Dendritic cell treated with granulocyte-macrophage colony-stimulating factor and Interleukin-4, amounts not matched to agents 40 ng/mL and 50 ng/mL, for 4 days (primary cell): ENCODE measurements at regions not wholly inside any gene's neighbourhood (a gene's known extent, or its start where the extent isn't known, plus 50 kb on each side); places are given as distances from the start of the nearest gene placed in this dataset.

ENCODE experiments used
- H3K27ac Mint-ChIP-seq: one replicate; pipeline ENCODE4 v1.8.0; 2022; ENCODE audit warnings: mild to moderate bottlenecking, mixed read lengths
- H3K27me3 Mint-ChIP-seq: one replicate; pipeline ENCODE4 v1.8.0; 2022; ENCODE audit warnings: mild to moderate bottlenecking, mixed read lengths
- H3K36me3 Mint-ChIP-seq: one replicate; pipeline ENCODE4 v1.8.0; 2022; ENCODE audit warnings: low read depth, mixed read lengths
- H3K4me1 Mint-ChIP-seq: one replicate; pipeline ENCODE4 v1.8.0; 2022; ENCODE audit warnings: low read depth, mixed read lengths
- H3K4me3 Mint-ChIP-seq: one replicate; pipeline ENCODE4 v1.8.0; 2022; ENCODE audit warnings: mild to moderate bottlenecking, moderate library complexity, mixed read lengths
- H3K9me3 Mint-ChIP-seq: one replicate; pipeline ENCODE4 v1.8.0; 2022; ENCODE audit warnings: mixed read lengths
- intact Hi-C: fragments of 100-400 bp; cut with micrococcal nuclease; formaldehyde crosslinking; loops from one replicate; pipeline ENCODE4 v1.15.0; 2022

GRCh38 chr2:18445433-18446320 lies 114.8 kb downstream of the RDH14 start:
- intact Hi-C loops, result no loop called here
- H3K27ac Mint-ChIP-seq, result no peak overlapping the region
- peaks cover 2% of the 10 kb centered on the region for H3K27me3 Mint-ChIP-seq
- no peaks in the 10 kb centered on the region for H3K4me1 Mint-ChIP-seq
- H3K9me3 Mint-ChIP-seq, result no peaks in the 10 kb centered on the region
- no peak overlapping the region for H3K4me3 Mint-ChIP-seq
- H3K36me3 Mint-ChIP-seq, result no peaks in the 10 kb centered on the region

- Mint-ChIP-seq H3K4me3 (no peak overlapping the region), H3K27me3 (peaks cover 2% of the 10 kb centered on the region), H3K9me3 (no peaks in the 10 kb centered on the region), H3K36me3 (no peaks in the 10 kb centered on the region), H3K4me1 (no peaks in the 10 kb centered on the region), H3K27ac (no peak overlapping the region)
- intact Hi-C loops, result no loop called here
Observed at GRCh38 chr2:18444806-18445205, 115.6 kb downstream of the RDH14 start.

- intact Hi-C loops, result no loop called here
- Mint-ChIP-seq H3K4me1 (no peaks in the 10 kb centered on the region), H3K36me3 (no peaks in the 10 kb centered on the region), H3K27me3 (peaks cover 2% of the 10 kb centered on the region), H3K9me3 (no peaks in the 10 kb centered on the region), H3K27ac (no peak overlapping the region), H3K4me3 (no peak overlapping the region)
Observed at GRCh38 chr2:18441583-18441982, 118.9 kb downstream of the RDH14 start.

- intact Hi-C loops, result no loop called here
- peaks cover 2% of the 10 kb centered on the region for H3K27me3 Mint-ChIP-seq
- H3K36me3 Mint-ChIP-seq, result no peaks in the 10 kb centered on the region
- no peak overlapping the region for H3K27ac Mint-ChIP-seq
- no peaks in the 10 kb centered on the region for H3K4me1 Mint-ChIP-seq
- H3K9me3 Mint-ChIP-seq, result no peaks in the 10 kb centered on the region
- H3K4me3 Mint-ChIP-seq, result no peak overlapping the region
Observed at GRCh38 chr2:18440777-18441176, 119.7 kb downstream of the RDH14 start.

- no peak overlapping the region for H3K27ac Mint-ChIP-seq
- no peaks in the 10 kb centered on the region for H3K9me3 Mint-ChIP-seq
- H3K4me3 Mint-ChIP-seq, result no peak overlapping the region
- no peaks in the 10 kb centered on the region for H3K4me1 Mint-ChIP-seq
- peaks cover 2% of the 10 kb centered on the region for H3K27me3 Mint-ChIP-seq
- intact Hi-C loops, result no loop called here
- no peaks in the 10 kb centered on the region for H3K36me3 Mint-ChIP-seq
Observed at GRCh38 chr2:18440141-18440661, 120.3 kb downstream of the RDH14 start.

DNA sequence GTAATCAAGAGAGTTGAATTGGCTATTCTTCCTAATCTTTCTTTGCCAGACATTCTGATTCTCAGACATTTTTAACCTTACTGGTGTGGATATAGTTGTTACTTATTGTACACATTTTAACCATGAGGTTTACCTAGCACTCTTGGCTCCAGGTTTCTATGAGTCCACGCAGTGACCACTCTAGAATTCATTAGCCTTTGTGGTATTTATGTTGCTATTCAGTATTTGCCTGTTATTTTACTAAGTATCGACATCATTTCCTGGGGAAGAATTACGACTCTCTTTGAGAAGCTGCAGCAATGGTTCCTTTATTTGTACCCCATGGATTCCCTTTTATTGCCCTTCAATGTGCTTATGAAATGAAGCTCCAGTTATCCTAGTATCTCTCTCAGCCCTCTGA lies 120.7 kb downstream of the RDH14 start:
- intact Hi-C loops, result loop anchor here (5.0 kb wide), 1 partner anchor 1423 kb away; no protein-coding TSS in a partner anchor
- Mint-ChIP-seq H3K27me3 (peaks cover 2% of the 10 kb centered on the region), H3K9me3 (no peaks in the 10 kb centered on the region), H3K4me3 (no peak overlapping the region), H3K27ac (no peak overlapping the region), H3K4me1 (no peaks in the 10 kb centered on the region), H3K36me3 (no peaks in the 10 kb centered on the region)

DNA sequence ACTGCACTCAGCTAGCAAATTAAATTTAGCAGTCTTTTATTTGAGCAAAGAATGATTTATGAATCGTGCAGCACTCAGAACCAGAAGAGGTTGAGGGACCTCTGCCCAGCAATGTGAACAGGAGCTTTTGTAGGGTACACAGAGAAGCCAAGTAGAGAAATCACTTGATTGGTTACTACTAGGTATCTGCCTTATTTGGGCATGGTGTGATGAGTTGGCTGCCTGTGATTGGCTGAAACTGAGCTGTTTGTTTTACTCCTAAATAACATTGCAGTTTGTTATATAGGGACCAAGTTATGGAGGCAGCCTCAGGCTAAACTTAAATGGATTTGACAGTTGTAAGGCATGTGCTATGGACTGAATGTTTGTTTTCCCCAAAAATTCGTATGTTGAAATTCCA lies 122.5 kb downstream of the RDH14 start:
- intact Hi-C loops, result loop anchor here (5.0 kb wide), 1 partner anchor 1424 kb away; no protein-coding TSS in a partner anchor
- Mint-ChIP-seq H3K27ac (no peak overlapping the region), H3K36me3 (no peaks in the 10 kb centered on the region), H3K4me3 (no peak overlapping the region), H3K4me1 (no peaks in the 10 kb centered on the region), H3K27me3 (no peaks in the 10 kb centered on the region), H3K9me3 (no peaks in the 10 kb centered on the region)

GRCh38 chr2:18436503-18437005 lies 123.9 kb downstream of the RDH14 start:
- H3K36me3 Mint-ChIP-seq, result no peaks in the 10 kb centered on the region
- H3K4me1 Mint-ChIP-seq, result no peaks in the 10 kb centered on the region
- H3K9me3 Mint-ChIP-seq, result no peaks in the 10 kb centered on the region
- H3K27ac Mint-ChIP-seq, result no peak overlapping the region
- no peaks in the 10 kb centered on the region for H3K27me3 Mint-ChIP-seq
- intact Hi-C loops, result loop anchor here (5.0 kb wide), 1 partner anchor 1426 kb away; no protein-coding TSS in a partner anchor
- no peak overlapping the region for H3K4me3 Mint-ChIP-seq

DNA sequence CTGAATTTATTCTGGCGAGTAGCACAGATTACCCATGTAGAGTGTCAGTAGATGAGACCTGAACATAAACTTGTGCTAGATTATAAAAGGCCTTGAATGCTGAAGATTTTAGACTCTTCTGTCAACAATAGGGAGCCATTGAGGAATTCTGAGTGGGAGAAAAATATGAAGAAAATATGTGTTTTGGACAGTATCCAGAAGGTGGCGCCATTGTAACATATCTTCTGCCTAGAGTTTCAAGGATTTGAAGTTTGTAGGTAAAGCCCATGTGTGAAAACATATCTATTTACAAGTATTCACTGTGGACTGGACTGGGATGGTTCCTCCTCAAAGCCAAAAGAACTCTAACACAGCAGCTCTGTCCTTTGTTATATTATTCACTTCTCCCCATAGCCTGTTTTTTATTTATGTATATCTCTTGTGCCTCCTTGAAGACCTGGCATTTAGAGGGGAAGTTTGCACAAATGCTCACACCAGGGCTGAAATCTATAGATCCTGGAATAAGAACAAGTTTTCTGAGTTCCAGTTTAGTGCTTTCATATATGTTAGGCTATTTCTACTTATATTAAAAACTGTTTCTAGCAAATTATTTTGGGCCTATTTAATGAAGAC lies 124.9 kb downstream of the RDH14 start:
- no peaks in the 10 kb centered on the region for H3K9me3 Mint-ChIP-seq
- H3K4me3 Mint-ChIP-seq, result no peak overlapping the region
- intact Hi-C loops, result loop anchor here (5.0 kb wide), 1 partner anchor 1427 kb away; no protein-coding TSS in a partner anchor
- no peaks in the 10 kb centered on the region for H3K4me1 Mint-ChIP-seq
- no peaks in the 10 kb centered on the region for H3K36me3 Mint-ChIP-seq
- no peaks in the 10 kb centered on the region for H3K27me3 Mint-ChIP-seq
- no peak overlapping the region for H3K27ac Mint-ChIP-seq

GRCh38 chr2:18433872-18434271 lies 126.6 kb downstream of the RDH14 start:
- H3K4me3 Mint-ChIP-seq, result no peak overlapping the region
- no peak overlapping the region for H3K27ac Mint-ChIP-seq
- H3K9me3 Mint-ChIP-seq, result no peaks in the 10 kb centered on the region
- no peaks in the 10 kb centered on the region for H3K4me1 Mint-ChIP-seq
- no peaks in the 10 kb centered on the region for H3K27me3 Mint-ChIP-seq
- intact Hi-C loops, result no loop called here
- no peaks in the 10 kb centered on the region for H3K36me3 Mint-ChIP-seq

DNA sequence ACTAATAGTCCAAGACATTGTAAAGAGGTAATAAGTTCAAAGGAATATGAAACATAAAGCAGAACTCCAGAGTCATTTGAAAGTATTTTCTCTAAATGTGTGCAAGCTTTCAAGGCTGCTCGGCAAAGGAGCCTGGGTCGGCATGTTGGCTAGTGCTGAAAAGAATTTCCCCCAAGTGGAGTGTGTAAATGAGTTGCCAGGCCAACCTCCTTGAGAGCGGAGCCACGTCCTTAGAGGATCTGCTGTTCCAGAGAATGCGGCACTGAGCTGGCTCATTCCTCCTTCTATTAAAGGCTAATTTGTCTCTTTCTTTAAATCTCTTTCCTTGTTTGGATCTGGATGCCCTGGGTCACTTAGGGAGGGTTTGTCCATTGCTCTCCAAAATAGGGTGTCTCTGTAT lies 127.5 kb downstream of the RDH14 start:
- no peaks in the 10 kb centered on the region for H3K9me3 Mint-ChIP-seq
- no peaks in the 10 kb centered on the region for H3K36me3 Mint-ChIP-seq
- intact Hi-C loops, result no loop called here
- no peak overlapping the region for H3K27ac Mint-ChIP-seq
- H3K27me3 Mint-ChIP-seq, result no peaks in the 10 kb centered on the region
- no peaks in the 10 kb centered on the region for H3K4me1 Mint-ChIP-seq
- H3K4me3 Mint-ChIP-seq, result no peak overlapping the region

DNA sequence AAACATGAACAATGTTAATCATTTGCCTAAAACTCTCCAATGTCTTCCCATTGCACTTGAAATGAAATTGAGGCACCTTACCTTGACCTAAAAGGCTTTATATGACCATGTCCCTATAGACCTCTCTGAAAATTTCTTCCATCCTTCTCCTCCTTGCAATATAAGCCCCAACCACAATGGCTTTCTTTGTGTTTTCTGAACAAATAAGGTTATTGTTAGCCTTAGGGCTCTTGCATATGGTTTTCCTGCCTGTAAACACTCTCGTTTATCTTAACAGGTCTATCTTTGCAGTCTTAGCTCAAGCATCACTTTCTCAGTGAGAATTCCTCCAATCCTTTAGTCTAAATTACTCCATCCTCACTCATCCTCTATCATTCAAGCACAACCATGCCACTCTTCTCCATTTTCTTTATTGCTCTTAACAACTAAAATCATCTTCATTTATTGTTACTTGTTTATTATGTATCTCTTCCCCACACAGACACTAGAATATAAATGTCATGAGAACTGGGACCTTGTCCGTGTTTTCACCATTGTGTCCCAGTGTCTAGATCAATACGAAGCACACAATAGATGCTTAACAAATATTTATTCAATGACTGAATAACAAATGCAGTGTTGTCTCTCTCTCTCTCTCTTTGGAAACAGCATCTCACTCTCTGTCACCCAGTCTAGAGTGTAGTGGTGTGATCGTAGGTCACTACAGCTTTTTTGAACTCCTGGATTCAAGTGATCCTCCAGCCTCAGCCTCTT lies 129.3 kb downstream of the RDH14 start:
- Mint-ChIP-seq H3K9me3 (no peaks in the 10 kb centered on the region), H3K4me3 (no peak overlapping the region), H3K36me3 (no peaks in the 10 kb centered on the region), H3K27ac (no peak overlapping the region), H3K4me1 (no peaks in the 10 kb centered on the region), H3K27me3 (no peaks in the 10 kb centered on the region)
- intact Hi-C loops, result no loop called here

DNA sequence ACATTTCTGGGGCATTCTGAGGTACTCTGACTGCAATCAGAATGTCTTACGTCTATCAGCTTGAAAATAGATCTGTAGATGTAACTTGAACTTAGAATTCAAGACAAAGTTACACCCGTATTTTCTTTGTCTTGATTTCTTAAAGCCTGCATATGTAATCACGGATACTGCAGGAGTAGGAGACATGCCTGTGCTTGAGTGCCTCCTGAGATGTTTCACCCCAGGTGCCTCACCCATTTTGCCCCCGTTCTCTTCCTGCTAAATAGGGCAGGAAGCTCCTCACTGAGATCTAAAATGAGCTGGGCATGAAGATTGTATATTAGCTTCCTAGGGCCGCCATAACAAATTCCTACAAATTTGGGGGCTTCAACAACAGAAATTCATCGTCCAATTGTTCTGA lies 131.9 kb downstream of the RDH14 start:
- intact Hi-C loops, result no loop called here
- Mint-ChIP-seq H3K4me1 (no peaks in the 10 kb centered on the region), H3K27me3 (no peaks in the 10 kb centered on the region), H3K27ac (no peak overlapping the region), H3K36me3 (no peaks in the 10 kb centered on the region), H3K9me3 (no peaks in the 10 kb centered on the region), H3K4me3 (no peak overlapping the region)

DNA sequence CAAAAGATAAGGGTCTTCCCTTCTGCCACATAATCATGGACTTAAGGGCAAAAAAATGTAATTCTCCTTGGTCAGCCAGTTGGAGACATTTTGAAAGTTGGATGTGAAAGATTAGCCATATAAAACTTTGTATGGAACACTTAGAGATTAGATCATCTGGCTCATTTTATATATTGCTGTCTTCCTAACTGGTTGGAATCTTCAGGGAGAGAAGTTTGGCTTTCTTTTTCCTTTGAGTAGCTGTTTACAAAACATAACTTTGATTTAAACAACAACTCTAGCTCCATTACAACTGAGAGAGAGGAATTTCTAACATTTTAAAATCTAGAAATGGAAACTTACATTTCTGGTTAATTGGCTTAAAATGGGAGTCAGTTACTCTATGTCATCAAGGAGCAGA lies 132.7 kb downstream of the RDH14 start:
- Mint-ChIP-seq H3K9me3 (no peaks in the 10 kb centered on the region), H3K27ac (no peak overlapping the region), H3K4me1 (no peaks in the 10 kb centered on the region), H3K36me3 (no peaks in the 10 kb centered on the region), H3K4me3 (no peak overlapping the region), H3K27me3 (no peaks in the 10 kb centered on the region)
- intact Hi-C loops, result no loop called here
